ENCODE measurements at regions not wholly inside any gene's neighbourhood (a gene's known extent, or its start where the extent isn't known, plus 50 kb on each side); places are given as distances from the start of the nearest gene placed in this dataset.
"Not testable (repeated sequence)": the region's sequence is repeated elsewhere in the genome, so short reads cannot be mapped to it uniquely, and the experiment has no call there.

GRCh38 chr1:121117622-121118479 lies 66.3 kb downstream of the FAM72B start:
- not testable (repeated sequence) for TF ChIP-seq CTCF, EP300 (IDR thresholded peaks at IDR 0.05)
